Left kidney (tissue), 1 donor: ENCODE measurements at regions not wholly inside any gene's neighbourhood (a gene's known extent, or its start where the extent isn't known, plus 50 kb on each side); places are given as distances from the start of the nearest gene placed in this dataset.

Source experiments
- DNase-seq: peaks from one replicate; pipeline ENCODE4 v3.0.0-alpha.2; 2013

DNA sequence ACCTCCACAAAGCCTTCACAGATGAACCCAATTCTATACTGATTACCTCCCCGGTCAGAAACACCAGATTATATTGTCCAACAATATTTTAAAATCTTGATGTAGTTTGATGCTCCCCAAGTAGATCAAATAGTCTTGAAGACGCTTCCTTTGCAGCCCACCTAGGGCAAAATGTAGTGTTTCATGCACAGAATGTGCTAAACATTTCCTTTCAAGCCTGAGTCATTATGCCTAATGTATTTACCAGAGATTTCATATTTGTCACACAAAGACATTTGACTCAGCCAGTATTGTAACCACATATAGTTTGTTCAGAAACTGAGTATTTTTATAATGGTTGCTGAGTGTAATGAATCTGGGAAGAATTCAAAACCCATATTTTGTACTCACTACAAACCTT, 1396.8 kb downstream of the LRRC4C start:
- DNase-seq = no peak

- no peak for DNase-seq
These were observed 1398.2 kb downstream of the LRRC4C start for GRCh38 chr11:40061221-40061620.

DNA sequence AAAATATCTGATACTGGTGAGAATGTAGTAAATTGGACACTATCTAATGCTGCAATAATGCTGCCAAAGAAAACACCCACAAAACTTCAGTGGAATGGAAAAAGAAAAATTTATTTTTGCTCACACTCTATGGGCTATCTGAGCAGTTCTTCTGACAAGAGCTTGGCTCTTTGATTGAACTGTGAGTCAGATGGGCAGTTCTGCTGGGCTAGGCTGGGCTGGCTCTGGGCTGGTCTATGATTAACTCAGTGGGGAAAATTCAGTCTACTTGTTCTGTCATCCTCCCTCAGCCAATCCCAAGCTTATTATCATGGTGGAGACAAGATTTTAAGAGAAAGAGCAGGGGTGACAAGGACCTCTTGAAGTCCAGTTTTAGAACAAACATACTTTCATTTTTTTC, 1404.8 kb downstream of the LRRC4C start:
- DNase-seq = no peak

DNA sequence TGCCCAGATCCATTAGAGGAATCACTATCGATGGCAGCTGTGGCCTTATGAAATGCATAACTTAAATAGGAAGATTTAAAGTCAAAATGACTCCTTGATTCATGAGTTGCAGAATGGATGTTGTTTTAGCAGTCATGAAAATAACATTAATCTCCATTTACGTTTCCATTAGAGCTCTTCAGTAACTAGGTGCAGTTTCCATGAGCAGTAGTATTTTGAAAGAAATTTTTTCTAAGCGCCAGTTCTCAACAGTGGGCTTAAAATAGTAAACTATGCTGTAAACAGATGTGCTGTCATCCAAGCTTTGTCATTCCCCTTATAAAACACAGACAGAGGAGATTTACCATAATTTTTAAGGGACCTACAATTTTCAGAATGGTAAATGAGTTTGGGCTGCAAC, 1414.1 kb downstream of the LRRC4C start:
- DNase-seq = no peak

DNA sequence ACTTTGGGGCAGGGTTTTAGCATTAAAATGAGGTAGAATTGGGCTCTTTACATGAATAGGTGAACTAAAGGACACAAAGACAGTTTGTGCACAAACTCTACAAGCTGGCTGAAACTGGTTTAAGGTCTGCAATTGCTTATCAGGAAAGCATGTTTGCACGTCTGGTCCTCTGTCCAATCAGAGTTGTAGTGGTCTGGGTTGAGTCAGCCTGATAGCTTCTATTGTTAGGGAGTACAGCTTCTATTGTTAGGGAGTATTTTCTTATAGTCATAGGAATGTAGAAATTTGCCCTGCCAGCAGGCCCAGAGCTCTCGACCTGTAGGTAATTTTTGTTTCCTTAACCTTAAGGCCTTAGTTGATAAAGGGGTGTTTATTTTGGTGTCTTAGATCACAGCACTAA, 1422.4 kb downstream of the LRRC4C start:
- DNase-seq = no peak

DNA sequence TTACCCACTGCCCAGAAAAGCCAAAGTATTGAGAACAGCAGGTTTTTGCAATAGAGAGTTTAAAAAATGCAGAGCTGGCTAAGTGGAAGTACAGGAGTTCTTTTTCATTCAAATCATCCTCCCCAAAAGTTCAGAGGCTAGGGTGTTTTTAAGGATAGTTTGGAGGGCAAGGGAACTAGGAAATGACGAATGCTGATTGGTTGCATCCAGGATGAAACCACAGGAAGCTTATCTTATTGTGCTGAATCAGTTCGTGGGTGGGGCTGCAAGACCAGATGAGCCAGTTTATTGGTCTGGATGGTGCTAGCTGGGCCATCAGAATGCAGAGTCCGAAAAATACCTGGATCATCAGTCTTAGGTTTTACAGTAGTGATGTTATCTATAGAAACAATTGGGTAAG, 1427.1 kb downstream of the LRRC4C start:
- no peak for DNase-seq

DNA sequence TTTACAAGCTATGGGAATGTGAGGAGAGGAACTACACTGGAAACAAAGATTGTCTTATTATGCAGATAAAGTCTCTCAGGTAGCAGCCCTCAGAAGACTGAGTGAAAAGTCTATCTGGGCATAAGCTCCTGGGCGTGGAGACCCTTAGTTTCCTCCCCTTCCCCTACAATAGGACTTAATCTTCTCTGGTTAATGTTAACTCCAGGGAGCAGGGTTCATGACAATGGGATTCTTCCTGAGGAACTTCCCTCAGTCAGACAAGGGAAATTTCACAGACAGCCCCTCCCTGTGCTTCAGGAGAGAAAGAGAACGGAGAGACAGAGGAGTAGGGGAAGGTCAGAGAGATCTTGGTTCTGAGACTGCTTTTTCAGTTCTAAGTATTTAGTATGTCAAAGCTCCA, 1428.6 kb downstream of the LRRC4C start:
- DNase-seq = no peak

GRCh38 chr11:40029391-40029790, 1430.1 kb downstream of the LRRC4C start:
- peak; percentile 39 for DNase-seq

DNA sequence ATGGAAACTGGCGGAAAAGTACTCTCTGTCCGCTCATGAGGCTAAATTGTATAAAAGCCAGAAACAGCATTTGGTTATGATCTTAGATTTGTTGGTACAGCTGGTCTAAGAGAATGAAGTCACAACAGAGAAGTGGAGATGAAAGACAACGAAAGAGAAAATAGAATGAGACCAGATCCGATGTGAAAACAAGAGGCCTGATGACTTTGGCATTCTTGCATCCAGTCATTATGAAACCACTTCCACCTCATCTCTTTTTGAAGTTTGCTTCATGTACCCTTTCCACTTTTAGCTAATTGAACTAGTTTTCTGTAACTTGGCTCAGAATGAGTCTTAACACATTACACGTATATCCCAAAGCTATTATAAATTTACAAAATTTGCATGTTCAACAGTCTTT, 1431.7 kb downstream of the LRRC4C start:
- DNase-seq = no peak

- no peak for DNase-seq
These were observed 1435.7 kb downstream of the LRRC4C start for GRCh38 chr11:40023724-40024123.

DNA sequence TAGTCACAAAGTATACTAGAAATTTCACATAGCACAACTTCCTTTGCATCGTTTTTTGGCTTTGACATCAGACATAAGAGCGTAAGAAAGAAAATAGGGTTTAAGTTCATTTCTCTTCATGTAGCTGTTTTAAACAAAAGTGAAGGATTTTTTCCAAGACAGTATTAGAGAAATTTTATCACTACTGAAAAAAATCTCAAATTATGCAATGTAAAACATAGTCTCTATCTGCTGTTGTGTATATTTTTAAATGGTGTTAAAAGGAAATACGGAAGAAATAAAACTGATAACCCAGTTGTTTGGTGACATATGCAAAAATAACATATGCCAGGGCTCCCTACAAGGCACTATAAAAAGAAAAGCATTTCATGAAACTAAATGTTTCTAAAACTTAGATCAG, 1449.4 kb downstream of the LRRC4C start:
- DNase-seq = no peak

- DNase-seq = no peak
These were observed 1466.9 kb downstream of the LRRC4C start for GRCh38 chr11:39992551-39992950.

DNA sequence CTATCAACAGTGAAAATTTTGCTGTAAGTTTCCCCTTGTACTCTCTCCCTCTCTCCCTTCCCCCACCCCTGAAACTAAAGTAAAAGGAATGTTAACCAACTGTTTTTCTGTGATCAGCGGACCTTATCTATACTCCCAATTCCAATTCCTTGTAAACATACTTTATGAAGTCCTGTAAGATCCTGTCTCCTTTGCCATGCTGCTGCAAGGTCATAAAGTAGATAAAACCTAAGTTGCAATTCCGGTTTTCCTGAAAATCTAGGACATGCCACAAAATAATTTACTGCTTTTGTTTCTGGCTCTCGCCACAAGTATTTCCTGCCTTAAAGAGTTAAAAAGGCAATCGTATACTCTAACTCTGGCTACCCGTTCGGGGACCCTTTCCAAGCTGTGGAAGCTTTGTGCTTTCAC, 1469.0 kb downstream of the LRRC4C start:
- peak; percentile 81 for DNase-seq

DNA sequence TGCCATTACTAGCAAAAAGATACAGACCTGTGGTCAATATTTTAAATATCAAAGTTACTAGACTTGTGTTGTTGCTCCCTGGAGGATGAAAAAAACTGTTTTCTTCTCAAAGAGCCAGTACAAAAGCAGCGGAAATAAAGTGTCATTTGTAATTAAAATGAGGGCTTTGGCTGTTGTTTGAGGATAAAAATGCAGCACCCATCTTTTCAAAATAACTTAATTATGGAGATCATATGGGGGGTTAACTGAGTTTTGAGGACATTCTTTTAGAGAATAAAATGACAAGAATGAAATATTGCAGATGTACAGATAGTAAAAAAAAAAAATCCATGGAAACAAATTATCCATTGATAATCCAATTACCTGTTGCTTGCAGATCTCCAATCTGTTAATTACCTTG, 1484.4 kb downstream of the LRRC4C start:
- no peak for DNase-seq

DNA sequence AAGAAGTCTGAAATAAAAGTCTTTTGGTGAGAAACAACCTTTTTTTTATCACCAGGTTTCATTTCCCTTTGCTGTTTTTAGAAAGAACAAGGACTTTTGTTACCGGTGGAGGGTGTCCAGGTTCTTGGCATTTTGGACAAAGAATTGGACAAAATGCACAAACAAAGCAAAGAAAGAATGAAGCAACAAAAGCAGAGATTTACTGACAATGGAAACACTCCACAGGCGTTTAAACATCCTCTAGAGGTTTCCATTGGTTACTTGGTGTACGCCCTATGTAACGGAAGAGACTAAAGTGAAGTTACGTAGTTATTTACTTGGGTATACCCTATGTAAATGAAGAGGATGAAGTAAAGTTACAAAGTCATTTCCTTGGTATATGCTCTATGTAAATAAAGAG, 1487.0 kb downstream of the LRRC4C start:
- DNase-seq = no peak

GRCh38 chr11:39971938-39972337, 1487.5 kb downstream of the LRRC4C start:
- no peak for DNase-seq

- no peak for DNase-seq
These were observed 1491.4 kb downstream of the LRRC4C start for GRCh38 chr11:39968071-39968470.

GRCh38 chr11:39965701-39966100, 1493.8 kb downstream of the LRRC4C start:
- no peak for DNase-seq

- DNase-seq = no peak
These were observed 1499.2 kb downstream of the LRRC4C start for GRCh38 chr11:39960206-39960605.

DNA sequence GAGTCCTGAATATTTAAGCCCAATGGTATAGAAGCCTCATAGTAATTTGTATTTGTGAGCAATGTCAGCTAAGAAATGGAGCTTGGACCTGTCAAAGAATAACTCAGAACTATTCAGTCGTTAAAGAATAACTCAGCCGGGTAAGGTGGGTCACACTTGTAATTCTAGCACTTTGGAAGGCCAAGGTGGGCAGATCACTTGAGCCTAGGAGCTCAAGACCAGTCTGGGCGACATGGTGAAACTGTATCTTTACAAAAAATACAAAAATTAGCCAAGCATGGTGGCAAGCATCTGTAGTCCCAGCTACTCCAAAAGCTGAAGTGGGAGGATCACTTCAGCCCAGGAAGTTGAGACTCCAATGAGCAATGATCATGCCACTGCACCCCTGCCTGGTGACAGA, 1526.5 kb downstream of the LRRC4C start:
- DNase-seq = peak; percentile 41

DNA sequence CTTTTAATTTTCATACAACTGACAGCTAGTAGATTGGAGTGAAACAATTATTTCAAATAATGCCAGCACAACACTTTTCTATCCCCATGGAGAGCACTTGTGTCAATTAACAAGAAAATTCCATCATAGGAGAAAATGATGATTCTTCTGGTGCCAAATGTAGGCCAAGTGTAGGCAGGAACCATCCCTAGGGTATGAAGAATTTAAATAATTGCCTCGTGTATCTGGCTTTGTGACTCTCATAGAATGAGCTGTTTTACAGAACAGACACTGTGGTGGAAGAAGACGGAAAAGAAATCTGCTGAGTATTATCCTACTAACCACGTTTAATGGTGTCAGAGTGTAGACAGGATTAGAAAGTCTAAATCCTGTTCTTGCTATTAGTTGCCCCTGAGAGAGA, 1542.2 kb downstream of the LRRC4C start:
- no peak for DNase-seq

- DNase-seq = no peak
These were observed 1549.4 kb downstream of the LRRC4C start for GRCh38 chr11:39910087-39910486.

GRCh38 chr11:39860931-39861330, 1598.5 kb downstream of the LRRC4C start:
- DNase-seq = no peak

DNA sequence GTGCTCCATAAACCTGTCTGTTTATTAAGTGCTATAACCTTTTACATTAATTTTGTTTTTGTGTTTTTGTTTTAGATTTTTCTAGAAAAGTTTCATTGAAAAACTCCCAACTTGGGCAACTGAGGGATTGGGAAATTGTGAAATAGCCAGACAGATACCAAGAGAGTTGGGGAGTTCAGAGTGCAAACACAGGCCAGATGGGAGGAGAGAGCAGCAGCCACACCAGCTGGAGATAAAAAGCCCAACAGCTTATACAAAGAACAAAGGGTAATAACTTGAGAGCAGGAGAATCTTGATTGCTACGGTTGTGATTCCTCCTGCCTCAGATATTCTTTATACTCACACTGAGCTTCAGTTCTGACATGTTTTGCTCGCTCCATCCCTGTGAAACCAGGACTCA, 1642.2 kb downstream of the LRRC4C start:
- peak; percentile 3 for DNase-seq

DNA sequence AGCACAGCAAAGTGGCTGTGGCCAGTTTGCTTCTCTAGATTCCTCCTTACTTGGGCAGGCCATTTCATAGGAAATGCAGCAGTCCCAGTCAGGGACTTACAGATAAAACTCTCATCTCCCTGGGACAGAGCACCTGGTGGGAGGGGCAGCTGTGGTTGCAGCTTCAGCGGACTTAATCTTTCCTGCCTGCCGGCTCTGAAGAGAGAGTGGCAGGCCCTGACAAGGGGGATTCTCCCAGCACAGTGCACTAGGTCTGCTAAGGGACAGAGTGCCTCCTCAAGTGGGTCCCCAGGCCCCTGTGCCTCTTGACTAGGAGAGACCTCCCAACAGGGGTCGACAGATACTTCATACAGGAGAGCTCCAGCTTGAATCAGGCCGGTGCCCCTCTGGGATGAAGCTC, 1649.1 kb downstream of the LRRC4C start:
- DNase-seq = no peak
